ENCODE measurements at regions not wholly inside any gene's neighbourhood (a gene's known extent, or its start where the extent isn't known, plus 50 kb on each side); places are given as distances from the start of the nearest gene placed in this dataset.
"Not testable (repeated sequence)": the region's sequence is repeated elsewhere in the genome, so short reads cannot be mapped to it uniquely, and the experiment has no call there.

DNA sequence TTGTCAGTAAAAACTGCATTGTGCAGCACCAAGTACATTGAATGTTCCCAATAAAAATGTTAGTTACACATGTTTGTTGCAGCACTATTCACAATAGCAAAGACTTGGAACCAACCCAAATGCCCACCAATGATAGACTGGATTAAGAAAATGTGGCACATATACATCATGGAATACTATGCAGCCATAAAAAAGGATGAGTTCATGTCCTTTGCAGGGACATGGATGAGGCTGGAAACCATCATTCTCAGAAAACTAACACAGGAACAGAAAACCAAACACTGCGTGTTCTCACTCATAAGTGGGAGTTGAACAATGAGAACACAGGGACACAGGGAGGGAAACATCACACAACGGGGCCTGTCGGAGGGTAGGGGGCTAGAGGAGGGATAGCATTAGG, 401.3 kb upstream of the NR5A2 start:
- DNase-seq; intact Hi-C loops (cut with DNase I): not testable (repeated sequence)

GRCh38 chr1:199629624-199630023, 397.9 kb upstream of the NR5A2 start:
- intact Hi-C loops (cut with DNase I) = no loop called here
- DNase-seq = no peak

DNA sequence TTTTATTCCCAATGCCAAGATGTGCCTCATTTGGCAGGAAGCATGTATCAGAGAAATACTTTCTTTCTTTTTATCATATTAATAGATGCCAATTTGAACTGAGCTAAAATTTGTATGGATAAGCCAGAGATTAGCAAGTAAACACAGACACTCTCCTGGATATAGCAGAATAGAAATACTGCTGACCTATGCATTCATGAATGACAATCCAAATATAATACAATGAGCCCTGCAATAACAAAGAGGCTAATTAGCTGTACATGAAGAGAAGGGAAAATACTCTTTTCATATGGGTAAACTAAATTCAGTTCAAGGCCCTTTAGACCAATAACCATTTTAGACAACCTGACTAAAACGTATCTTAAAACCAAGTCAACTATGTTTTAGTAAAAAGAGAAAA, 388.1 kb upstream of the NR5A2 start:
- intact Hi-C loops (cut with DNase I) = no loop called here
- no peak for DNase-seq

DNA sequence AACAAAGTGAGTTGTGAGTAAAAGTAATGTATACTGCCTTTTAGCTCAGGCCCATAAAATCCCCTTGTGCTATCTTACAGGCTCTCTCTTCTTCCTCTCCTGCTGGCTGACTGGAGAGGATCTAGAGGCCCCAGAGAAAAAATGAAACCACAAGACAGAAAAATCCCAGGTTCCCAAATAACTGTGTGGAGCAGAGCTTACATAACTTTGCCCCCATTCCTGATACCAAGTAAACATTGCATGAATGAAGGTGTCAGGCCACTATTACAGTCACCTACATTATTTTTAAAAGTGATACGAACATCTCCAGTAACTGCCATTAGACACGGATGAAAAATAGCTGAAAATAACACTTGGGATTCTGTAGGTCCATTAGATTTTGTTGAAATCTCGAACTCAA, 386.0 kb upstream of the NR5A2 start:
- intact Hi-C loops (cut with DNase I) = no loop called here
- DNase-seq = no peak

DNA sequence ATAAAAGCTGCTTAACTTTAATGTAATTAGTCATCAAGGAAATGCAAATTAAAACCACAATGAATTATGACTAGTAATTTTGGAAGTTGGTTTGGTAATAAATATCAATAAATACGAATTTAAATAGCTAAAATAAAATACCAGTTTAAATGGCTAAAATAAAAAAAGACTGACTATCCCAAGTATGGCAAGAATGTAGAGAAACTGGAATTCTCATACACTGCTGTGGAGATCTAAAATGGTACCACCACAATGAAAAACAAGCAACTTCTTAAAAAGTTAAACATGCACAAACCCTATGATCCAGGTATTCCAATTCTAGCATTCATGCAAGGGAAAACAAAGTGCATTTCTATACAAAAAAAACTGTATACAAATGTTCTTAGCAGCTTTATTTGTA, 382.6 kb upstream of the NR5A2 start:
- DNase-seq = no peak
- intact Hi-C loops (cut with DNase I) = no loop called here

DNA sequence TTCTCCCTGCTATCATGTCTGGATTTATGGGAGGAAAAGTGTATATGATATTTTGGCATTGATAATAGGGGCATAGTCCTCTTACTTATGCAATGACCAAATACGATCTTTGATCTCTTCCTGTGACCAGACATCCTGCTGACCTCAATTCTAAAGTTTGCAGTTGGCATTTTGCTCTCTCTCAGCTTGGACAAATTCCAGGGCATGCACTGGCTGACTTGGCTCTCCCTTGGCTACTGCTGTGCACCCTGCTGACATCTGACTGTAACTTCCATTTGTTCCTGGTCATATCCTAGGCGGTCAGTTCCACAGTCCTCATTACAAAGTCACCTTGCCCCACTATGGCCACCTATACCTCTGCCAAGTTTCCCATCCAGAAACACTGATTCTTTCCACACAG, 380.7 kb upstream of the NR5A2 start:
- intact Hi-C loops (cut with DNase I) = no loop called here
- DNase-seq = no peak

DNA sequence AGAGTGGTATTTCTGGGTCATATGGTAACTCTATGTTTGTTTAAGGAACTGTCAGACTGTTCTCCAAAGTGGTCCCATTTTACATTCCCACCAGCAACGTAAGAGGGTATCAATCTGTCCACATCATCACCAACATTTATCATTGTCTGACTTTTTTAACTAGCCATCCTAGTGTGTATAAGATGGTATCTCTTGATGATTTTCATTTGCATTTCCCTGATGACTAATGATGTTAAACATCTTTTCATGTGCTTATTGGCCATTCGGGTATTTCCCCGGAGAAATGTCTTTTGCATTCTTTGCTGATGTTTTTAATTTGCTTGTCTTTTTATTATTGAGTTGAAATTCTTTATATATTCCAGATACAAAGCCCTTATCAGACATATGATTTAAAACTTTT, 370.1 kb upstream of the NR5A2 start:
- DNase-seq = no peak
- intact Hi-C loops (cut with DNase I) = no loop called here

DNA sequence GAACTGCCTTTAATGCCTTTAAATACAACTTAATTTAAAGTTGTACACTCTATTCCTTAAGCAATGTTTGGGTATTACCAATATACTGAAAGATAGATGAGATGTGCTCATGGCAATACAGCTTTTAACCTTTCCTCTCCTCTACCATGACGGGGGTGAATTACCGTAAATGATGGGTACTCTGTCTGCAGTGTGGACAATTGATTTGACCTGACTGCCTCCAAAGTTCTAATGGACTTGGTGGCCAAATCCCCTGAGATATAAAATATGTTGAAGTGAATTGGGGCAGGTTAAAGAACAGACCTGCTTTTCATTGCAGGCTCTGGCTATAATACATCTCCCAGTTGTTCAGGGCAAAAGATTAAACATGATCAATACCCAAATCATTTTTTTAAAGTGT, 367.4 kb upstream of the NR5A2 start:
- DNase-seq = no peak
- intact Hi-C loops (cut with DNase I) = no loop called here

DNA sequence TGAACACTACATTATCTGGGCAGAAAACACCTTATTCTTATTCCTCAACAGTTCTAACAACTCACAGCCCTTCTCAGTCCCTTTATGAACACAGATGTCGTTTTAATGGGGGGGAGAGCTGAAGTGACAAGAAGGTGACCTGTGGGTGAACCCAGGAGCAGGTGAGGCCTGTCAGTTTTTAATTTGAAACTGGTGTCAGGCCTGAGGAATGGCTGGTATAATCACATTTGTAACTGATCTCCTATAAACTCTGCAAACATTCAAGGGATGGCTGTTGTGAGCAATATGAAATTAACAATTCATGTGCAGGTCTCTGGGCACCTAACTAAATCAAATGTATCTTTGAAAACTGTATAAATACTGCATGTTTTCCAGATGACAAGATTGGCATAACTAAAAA, 362.1 kb upstream of the NR5A2 start:
- intact Hi-C loops (cut with DNase I) = no loop called here
- DNase-seq = no peak

DNA sequence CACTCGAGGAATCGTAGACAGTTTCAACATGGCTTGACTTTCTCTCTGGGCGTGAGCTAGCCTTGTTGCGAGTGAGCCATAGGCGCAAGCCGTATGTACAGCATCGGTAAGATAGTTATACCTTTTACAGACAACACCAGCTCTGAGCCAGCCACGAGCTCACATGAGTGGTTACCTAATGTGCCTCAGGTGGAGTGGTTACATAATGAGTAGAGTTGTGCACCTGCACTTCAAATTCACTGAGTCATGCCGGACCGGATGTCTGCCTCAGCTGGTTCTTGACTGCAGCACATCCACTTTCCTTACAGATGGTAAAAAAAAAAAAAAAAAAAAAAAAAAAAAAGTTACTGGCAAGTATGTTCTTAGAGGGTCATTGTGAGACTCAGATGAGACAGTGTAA, 360.4 kb upstream of the NR5A2 start:
- peak in 1 of 10 donors; percentile 59 for DNase-seq
- intact Hi-C loops (cut with DNase I) = no loop called here

DNA sequence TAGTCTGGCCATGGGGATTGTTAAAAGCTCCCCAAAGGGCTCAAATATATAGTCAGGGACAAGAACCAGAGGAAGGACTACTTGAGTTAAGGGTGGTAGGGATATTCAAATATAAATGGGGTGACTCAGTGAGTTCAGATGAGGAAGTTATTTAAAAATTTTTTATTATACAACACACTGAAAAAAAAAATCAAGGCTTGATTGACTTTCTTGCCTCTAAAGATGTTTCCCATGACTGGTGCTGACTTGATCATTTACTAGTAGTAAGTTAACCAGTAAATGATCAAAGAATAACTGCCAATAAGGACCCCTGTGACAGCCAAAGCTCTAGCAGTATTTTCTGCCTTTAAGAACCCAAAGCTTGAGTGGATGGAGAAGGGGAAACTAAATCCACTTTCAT, 357.6 kb upstream of the NR5A2 start:
- intact Hi-C loops (cut with DNase I) = no loop called here
- no peak for DNase-seq

GRCh38 chr1:199671684-199672083, 355.8 kb upstream of the NR5A2 start:
- no peak for DNase-seq
- intact Hi-C loops (cut with DNase I) = no loop called here

DNA sequence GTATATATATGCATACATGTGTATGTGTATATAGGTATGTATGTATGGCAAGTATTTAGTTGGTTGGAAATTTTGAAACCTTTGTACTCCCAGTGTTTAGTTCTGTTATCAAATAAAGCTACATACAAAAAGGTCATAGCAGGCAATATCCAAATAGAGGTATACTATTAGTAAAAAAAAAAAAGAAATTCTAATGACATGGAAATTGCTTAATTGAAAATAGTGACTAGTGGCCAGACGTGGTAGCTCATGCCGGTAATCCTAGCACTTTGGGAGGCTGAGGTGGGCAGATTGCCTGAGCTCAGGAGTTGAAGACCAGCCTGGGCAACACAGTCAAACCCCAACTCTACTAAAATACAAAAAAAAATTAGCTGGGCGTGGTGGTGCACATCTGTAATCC, 351.6 kb upstream of the NR5A2 start:
- intact Hi-C loops (cut with DNase I) = no loop called here
- DNase-seq = no peak

DNA sequence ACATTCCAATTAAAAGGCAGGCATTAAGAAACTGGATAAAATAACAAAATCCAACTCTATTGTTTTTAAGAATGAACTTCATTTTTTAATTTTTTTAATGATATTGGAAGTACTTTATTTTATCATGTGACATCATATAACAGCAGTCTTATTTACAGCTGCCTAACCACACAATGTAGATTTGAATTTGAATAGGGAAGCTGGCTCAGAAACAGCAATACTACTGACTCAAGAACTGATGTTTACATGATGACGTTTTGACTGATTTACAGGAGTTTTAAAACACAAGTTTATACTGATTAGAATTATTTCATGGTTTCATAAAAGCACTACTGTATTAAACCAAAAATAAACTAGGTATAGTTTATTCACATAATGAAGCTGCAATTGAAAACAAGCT, 348.7 kb upstream of the NR5A2 start:
- no peak for DNase-seq
- intact Hi-C loops (cut with DNase I) = no loop called here

- intact Hi-C loops (cut with DNase I) = loop anchor here (10.0 kb wide), 1 partner anchor 623 kb away; no protein-coding TSS in a partner anchor
- DNase-seq = no peak
These were observed 345.4 kb upstream of the NR5A2 start for GRCh38 chr1:199682081-199682480.

GRCh38 chr1:199684686-199685273, 342.7 kb upstream of the NR5A2 start:
- intact Hi-C loops (cut with DNase I) = loop anchor here (2.0 to 10.0 kb wide), 3 partner anchors 620 to 826 kb away; no protein-coding TSS in a partner anchor

GRCh38 chr1:199685369-199685768, 342.1 kb upstream of the NR5A2 start:
- intact Hi-C loops (cut with DNase I) = loop anchor here (2.0 to 10.0 kb wide), 3 partner anchors 619 to 825 kb away; no protein-coding TSS in a partner anchor
- no peak for DNase-seq

More at GRCh38 chr1:199684686-199685273, 342.7 kb upstream of the NR5A2 start:
- peak in 2 of 10 donors; percentile 10 to 14 for DNase-seq

GRCh38 chr1:199687321-199687720, 340.2 kb upstream of the NR5A2 start:
- no peak for DNase-seq
- intact Hi-C loops (cut with DNase I) = loop anchor here (10.0 kb wide), 1 partner anchor 617 kb away; no protein-coding TSS in a partner anchor

- DNase-seq = no peak
- intact Hi-C loops (cut with DNase I) = loop anchor here (10.0 kb wide), 1 partner anchor 617 kb away; no protein-coding TSS in a partner anchor
These were observed 339.3 kb upstream of the NR5A2 start for GRCh38 chr1:199688133-199688676.

DNA sequence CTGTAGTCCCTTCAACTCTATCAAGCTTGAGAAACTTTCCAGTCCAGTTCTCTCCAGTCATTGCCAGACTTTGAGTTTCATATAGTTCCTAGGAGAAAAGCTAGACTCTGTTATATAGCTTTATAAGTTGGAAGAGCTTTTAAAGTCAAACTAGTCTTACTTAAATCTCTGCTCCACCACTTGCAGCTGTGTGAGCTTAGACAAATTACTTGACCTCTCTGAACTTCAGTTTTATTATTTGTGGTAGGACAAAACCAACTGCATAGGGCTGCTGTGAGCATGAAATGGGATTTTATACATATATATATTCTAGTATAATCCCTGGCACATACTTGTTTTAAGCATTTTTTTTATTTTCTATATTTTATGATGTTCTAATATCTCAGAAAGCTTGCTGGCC, 338.7 kb upstream of the NR5A2 start:
- DNase-seq = no peak
- intact Hi-C loops (cut with DNase I) = loop anchor here (10.0 kb wide), 1 partner anchor 616 kb away; no protein-coding TSS in a partner anchor

DNA sequence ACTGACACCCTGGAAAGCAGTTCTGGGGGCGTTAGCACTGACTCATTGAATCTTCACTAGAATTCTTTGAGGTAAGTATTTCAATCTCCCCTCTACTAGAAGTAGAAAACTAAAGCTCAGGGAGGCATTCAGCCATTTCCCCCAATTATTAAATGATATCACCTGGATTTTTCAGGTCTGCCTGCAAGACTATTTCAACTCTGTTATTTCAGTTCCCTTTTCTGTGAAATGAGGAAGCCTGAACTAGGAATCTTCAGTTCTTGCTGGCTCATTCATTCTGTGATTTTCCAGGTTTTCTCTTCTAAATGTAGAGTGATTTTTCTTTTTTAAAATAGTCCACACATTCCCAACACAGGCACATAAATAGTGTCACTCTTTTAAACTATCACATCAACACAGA, 337.0 kb upstream of the NR5A2 start:
- no peak for DNase-seq
- intact Hi-C loops (cut with DNase I) = no loop called here

DNA sequence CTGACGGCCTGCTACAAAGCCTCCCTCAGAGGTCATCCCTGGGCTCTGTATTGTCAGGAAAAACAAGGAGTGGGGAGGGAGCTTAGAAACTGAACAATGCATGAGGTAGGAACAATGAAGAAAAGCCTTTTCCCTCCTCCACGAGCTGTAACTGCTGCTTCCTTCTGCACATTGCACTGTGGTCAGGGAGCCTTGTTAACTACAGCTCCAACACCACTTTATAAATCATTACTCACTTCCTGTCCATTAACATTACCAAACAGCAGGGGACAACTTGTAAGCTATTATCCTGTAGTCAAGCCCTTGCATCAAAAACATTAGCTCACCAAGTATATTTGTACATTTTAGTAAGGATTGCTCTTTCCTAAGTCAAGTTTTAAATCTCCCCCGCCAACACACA, 336.0 kb upstream of the NR5A2 start:
- DNase-seq = no peak
- intact Hi-C loops (cut with DNase I) = no loop called here

All from posterior cingulate gyrus (tissue), 11 donors.